ENCODE measurements at regions not wholly inside any gene's neighbourhood (a gene's known extent, or its start where the extent isn't known, plus 50 kb on each side); places are given as distances from the start of the nearest gene placed in this dataset.

- H3K36me3 Mint-ChIP-seq (ENCODE audit: insufficient read depth): no peaks in the 10 kb centered on the region
- no peaks in the 10 kb centered on the region for H3K9me3 Mint-ChIP-seq (ENCODE audit: low read depth)
- no peak for DNase-seq (ENCODE audit: low spot score, unreplicated experiment)
- H3K27me3 Mint-ChIP-seq: peaks cover 63% of the 10 kb centered on the region
- H3K27ac Mint-ChIP-seq: no peak overlapping the region
- H3K4me3 Mint-ChIP-seq (ENCODE audit: low read depth): no peak overlapping the region
- peaks cover 15% of the 10 kb centered on the region for H3K4me1 Mint-ChIP-seq (ENCODE audit: low read depth)
- TF ChIP-seq, protein P1, sequence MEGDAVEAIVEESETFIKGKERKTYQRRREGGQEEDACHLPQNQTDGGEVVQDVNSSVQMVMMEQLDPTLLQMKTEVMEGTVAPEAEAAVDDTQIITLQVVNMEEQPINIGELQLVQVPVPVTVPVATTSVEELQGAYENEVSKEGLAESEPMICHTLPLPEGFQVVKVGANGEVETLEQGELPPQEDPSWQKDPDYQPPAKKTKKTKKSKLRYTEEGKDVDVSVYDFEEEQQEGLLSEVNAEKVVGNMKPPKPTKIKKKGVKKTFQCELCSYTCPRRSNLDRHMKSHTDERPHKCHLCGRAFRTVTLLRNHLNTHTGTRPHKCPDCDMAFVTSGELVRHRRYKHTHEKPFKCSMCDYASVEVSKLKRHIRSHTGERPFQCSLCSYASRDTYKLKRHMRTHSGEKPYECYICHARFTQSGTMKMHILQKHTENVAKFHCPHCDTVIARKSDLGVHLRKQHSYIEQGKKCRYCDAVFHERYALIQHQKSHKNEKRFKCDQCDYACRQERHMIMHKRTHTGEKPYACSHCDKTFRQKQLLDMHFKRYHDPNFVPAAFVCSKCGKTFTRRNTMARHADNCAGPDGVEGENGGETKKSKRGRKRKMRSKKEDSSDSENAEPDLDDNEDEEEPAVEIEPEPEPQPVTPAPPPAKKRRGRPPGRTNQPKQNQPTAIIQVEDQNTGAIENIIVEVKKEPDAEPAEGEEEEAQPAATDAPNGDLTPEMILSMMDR (IDR thresholded peaks at IDR 0.05; ENCODE audit: unreplicated experiment): no peak
Observed at GRCh38 chr15:70435872-70436271, 327.5 kb downstream of the UACA start.

DNA sequence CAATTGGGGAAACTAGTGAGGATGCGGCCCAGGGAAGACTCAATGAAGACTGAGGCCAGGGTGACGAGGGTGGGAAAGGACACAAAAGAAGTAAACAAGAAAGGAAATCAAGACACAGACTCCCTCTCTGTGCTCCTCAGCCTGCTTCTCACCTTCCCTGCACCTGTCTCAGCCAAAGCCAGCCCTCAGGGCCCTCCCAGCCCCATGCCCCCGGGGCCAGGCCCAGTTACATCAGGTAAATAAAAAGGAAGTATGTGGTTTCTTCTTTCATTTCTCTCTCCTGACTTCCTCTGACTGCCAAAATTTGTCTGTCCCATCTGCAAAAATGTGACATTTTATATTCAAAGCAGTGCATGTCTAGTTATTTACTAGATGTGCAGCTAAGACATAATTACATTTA is 328.0 kb downstream of the UACA start:
- peaks cover 15% of the 10 kb centered on the region for H3K4me1 Mint-ChIP-seq (ENCODE audit: low read depth)
- no peak overlapping the region for H3K27ac Mint-ChIP-seq
- H3K9me3 Mint-ChIP-seq (ENCODE audit: low read depth): no peaks in the 10 kb centered on the region
- no peak overlapping the region for H3K4me3 Mint-ChIP-seq (ENCODE audit: low read depth)
- H3K36me3 Mint-ChIP-seq (ENCODE audit: insufficient read depth): no peaks in the 10 kb centered on the region
- no peak for DNase-seq (ENCODE audit: low spot score, unreplicated experiment)
- TF ChIP-seq, protein P1 (IDR thresholded peaks at IDR 0.05; ENCODE audit: unreplicated experiment): no peak
- peaks cover 58% of the 10 kb centered on the region for H3K27me3 Mint-ChIP-seq

GRCh38 chr15:70433586-70434324 is 329.6 kb downstream of the UACA start:
- Mint-ChIP-seq H3K27ac (no peak overlapping the region), H3K4me3 (ENCODE audit: low read depth) (no peak overlapping the region), H3K36me3 (ENCODE audit: insufficient read depth) (no peaks in the 10 kb centered on the region), H3K4me1 (ENCODE audit: low read depth) (peaks cover 15% of the 10 kb centered on the region), H3K27me3 (peaks cover 60% of the 10 kb centered on the region), H3K9me3 (ENCODE audit: low read depth) (peaks cover 2% of the 10 kb centered on the region)
- no peak for DNase-seq (ENCODE audit: low spot score, unreplicated experiment)
- TF ChIP-seq, protein P1 (IDR thresholded peaks at IDR 0.05; ENCODE audit: unreplicated experiment): no peak

DNA sequence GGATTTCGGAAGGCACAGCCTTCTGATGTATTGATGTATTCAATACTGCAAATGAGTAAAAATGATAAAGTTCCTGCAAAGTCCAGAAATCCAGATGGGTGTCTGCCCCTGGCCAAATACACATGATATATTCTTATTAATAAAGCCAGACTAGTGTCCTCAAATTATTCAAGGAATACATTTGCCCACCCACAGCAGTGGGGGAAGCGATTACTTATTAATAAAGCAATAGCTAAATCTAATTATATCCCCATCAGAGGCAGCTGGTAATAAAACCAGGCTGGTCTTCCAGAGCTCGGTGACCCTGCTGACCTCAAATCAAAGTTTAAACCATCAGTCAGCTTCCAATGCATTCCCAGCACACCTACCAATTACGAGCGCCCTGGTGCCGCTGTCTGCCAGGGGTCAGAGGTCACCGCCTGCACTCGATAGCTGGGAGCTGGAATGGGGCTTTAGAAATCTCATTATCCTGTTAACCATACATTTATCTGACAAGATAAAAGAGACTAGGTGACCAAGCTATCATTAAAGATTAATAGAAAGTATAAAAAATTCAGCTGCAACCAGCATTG is 330.3 kb downstream of the UACA start:
- peaks cover 64% of the 10 kb centered on the region for H3K27me3 Mint-ChIP-seq
- DNase-seq (ENCODE audit: low spot score, unreplicated experiment): no peak
- peaks cover 7% of the 10 kb centered on the region for H3K9me3 Mint-ChIP-seq (ENCODE audit: low read depth)
- H3K4me3 Mint-ChIP-seq (ENCODE audit: low read depth): no peak overlapping the region
- H3K4me1 Mint-ChIP-seq (ENCODE audit: low read depth): peaks cover 15% of the 10 kb centered on the region
- H3K36me3 Mint-ChIP-seq (ENCODE audit: insufficient read depth): no peaks in the 10 kb centered on the region
- no peak overlapping the region for H3K27ac Mint-ChIP-seq
- TF ChIP-seq, protein P1 (IDR thresholded peaks at IDR 0.05; ENCODE audit: unreplicated experiment): no peak

DNA sequence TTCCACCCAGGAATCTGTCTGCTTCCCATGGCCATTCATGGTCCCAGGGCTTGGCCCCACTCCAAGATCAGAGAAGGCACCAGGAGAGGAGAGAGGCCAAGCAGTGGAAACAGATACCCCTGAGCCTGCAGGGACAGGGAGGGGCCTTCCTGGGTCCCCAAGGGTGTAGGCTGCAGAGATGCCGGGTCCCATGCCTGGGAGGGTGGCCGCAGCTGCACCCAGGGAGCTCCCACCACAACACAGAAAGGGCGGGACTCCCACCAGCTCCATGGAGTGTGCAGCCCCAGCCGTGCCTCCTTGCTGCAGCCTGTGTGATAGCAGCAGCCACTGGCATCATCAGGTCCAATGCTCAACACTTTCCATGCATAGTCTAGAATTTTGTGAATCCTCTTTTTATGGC is 331.5 kb downstream of the UACA start:
- peaks cover 60% of the 10 kb centered on the region for H3K27me3 Mint-ChIP-seq
- H3K27ac Mint-ChIP-seq: no peak overlapping the region
- H3K4me1 Mint-ChIP-seq (ENCODE audit: low read depth): peaks cover 13% of the 10 kb centered on the region
- DNase-seq (ENCODE audit: low spot score, unreplicated experiment): no peak
- TF ChIP-seq, protein P1 (IDR thresholded peaks at IDR 0.05; ENCODE audit: unreplicated experiment): no peak
- H3K9me3 Mint-ChIP-seq (ENCODE audit: low read depth): peaks cover 8% of the 10 kb centered on the region
- no peak overlapping the region for H3K4me3 Mint-ChIP-seq (ENCODE audit: low read depth)
- no peaks in the 10 kb centered on the region for H3K36me3 Mint-ChIP-seq (ENCODE audit: insufficient read depth)

Measured in progenitor cell of endocrine pancreas (in vitro differentiated cells).